ENCODE measurements at regions not wholly inside any gene's neighbourhood (a gene's known extent, or its start where the extent isn't known, plus 50 kb on each side); places are given as distances from the start of the nearest gene placed in this dataset.

- DNase-seq (ENCODE audit: low read depth in 1 of 2, low spot score in 1 of 2) (no peak), FAIRE-seq (no peak), ATAC-seq (no peak)
- WGBS (ENCODE audit: missing lambda C conversion rate) = 37% methylated on average over 7 of the region's 7 CpGs
- Histone ChIP-seq H3K27ac (no peak overlapping the region), H3K9me3 (no peaks in the 10 kb centered on the region), H3K4me2 (no peak overlapping the region), H3K4me3 (no peak overlapping the region), H3K4me1 (no peaks in the 10 kb centered on the region)
- TF ChIP-seq, protein P1, sequence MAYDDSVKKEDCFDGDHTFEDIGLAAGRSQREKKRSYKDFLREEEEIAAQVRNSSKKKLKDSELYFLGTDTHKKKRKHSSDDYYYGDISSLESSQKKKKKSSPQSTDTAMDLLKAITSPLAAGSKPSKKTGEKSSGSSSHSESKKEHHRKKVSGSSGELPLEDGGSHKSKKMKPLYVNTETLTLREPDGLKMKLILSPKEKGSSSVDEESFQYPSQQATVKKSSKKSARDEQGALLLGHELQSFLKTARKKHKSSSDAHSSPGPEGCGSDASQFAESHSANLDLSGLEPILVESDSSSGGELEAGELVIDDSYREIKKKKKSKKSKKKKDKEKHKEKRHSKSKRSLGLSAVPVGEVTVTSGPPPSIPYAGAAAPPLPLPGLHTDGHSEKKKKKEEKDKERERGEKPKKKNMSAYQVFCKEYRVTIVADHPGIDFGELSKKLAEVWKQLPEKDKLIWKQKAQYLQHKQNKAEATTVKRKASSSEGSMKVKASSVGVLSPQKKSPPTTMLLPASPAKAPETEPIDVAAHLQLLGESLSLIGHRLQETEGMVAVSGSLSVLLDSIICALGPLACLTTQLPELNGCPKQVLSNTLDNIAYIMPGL (CRISPR knock-in tag; IDR thresholded peaks at IDR 0.05; ENCODE audit: borderline replicate concordance) = no peak
- TF ChIP-seq MAZ (IDR thresholded peaks at IDR 0.05; ENCODE audit: borderline replicate concordance, low read depth, low read length) (no peak), ZC3H11A (IDR thresholded peaks at IDR 0.05) (no peak), POLR2A (IDR thresholded peaks at IDR 0.05; ENCODE audit: low read length) (no peak), HOXB5 (CRISPR knock-in tag; IDR thresholded peaks at IDR 0.05) (no peak)
- TF ChIP-seq, protein P2, sequence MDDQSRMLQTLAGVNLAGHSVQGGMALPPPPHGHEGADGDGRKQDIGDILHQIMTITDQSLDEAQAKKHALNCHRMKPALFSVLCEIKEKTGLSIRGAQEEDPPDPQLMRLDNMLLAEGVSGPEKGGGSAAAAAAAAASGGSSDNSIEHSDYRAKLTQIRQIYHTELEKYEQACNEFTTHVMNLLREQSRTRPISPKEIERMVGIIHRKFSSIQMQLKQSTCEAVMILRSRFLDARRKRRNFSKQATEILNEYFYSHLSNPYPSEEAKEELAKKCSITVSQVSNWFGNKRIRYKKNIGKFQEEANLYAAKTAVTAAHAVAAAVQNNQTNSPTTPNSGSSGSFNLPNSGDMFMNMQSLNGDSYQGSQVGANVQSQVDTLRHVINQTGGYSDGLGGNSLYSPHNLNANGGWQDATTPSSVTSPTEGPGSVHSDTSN (IDR thresholded peaks at IDR 0.05) = no peak
- ChIA-PET POLR2A (no interaction called here), CTCF (interaction anchor here (1.2 to 1.5 kb wide), 3 partner anchors 9 to 135 kb away, joined by 4 to 7 read pairs (median 4); no protein-coding TSS in a partner anchor)
Observed at GRCh38 chr1:219670426-219671149, 57.7 kb upstream of the ZC3H11B start.

GRCh38 chr1:219669556-219669955 lies 56.7 kb upstream of the ZC3H11B start:
- POLR2A ChIA-PET = no interaction called here
- no peaks in the 10 kb centered on the region for H3K9me3 ChIP-seq
- H3K4me1 ChIP-seq = peaks cover 3% of the 10 kb centered on the region; the same call in 1 of the 3 replicates
- no peak overlapping the region for H3K4me2 ChIP-seq
- CTCF ChIA-PET = interaction anchor here (0.6 to 1.5 kb wide), 2 partner anchors 9 to 994 kb away, joined by 5 to 7 read pairs; no protein-coding TSS in a partner anchor
- no peak for DNase-seq (ENCODE audit: low read depth in 1 of 2, low spot score in 1 of 2)
- TF ChIP-seq EHMT2 (IDR thresholded peaks at IDR 0.05; ENCODE audit: low read depth) = no peak
- FAIRE-seq = no peak
- no peak for ATAC-seq
- no peak overlapping the region for H3K27ac ChIP-seq
- 49% methylated on average over 3 of the region's 3 CpGs for WGBS (ENCODE audit: missing lambda C conversion rate)
- H3K4me3 ChIP-seq = no peak overlapping the region

DNA sequence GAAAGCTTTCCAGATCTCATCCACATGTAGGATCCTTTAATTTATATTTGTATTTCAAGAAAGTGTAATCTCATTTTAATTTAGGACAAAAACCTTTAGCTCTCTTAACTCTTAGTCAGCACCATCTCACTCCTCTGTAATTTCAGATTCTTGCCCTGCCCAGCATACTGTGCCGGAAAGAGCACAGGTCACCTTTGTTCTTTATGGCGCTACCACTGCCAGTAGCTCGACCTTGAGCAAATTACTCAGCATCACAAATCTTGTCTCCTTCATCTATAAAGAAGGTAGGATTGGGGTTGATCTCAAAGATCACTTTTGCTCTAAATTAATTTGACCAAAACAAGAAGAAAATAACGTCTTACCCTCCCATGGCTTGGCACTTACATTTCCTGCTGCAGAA lies 56.1 kb upstream of the ZC3H11B start:
- POLR2A ChIA-PET = no interaction called here
- WGBS (ENCODE audit: missing lambda C conversion rate) = 15% methylated on average over 4 of the region's 4 CpGs
- TF ChIP-seq POLR2AphosphoS2 (conservative IDR thresholded peaks at IDR 0.05; ENCODE audit: low read length) (no peak), REST (IDR thresholded peaks at IDR 0.05) (no peak), NR3C1 (IDR thresholded peaks at IDR 0.05) (no peak), CHD4 (IDR thresholded peaks at IDR 0.05; ENCODE audit: borderline replicate concordance) (no peak), GATA3 (IDR thresholded peaks at IDR 0.05; ENCODE audit: borderline replicate concordance) (no peak), SMC3 (IDR thresholded peaks at IDR 0.05) (no peak)
- TF ChIP-seq, protein P3, sequence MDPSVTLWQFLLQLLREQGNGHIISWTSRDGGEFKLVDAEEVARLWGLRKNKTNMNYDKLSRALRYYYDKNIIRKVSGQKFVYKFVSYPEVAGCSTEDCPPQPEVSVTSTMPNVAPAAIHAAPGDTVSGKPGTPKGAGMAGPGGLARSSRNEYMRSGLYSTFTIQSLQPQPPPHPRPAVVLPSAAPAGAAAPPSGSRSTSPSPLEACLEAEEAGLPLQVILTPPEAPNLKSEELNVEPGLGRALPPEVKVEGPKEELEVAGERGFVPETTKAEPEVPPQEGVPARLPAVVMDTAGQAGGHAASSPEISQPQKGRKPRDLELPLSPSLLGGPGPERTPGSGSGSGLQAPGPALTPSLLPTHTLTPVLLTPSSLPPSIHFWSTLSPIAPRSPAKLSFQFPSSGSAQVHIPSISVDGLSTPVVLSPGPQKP (IDR thresholded peaks at IDR 0.05; ENCODE audit: low read depth, low read length) = no peak
- no peak overlapping the region for H3K4me3 ChIP-seq
- peaks cover 5% of the 10 kb centered on the region; the same call in 1 of the 3 replicates for H3K4me1 ChIP-seq
- no peaks in the 10 kb centered on the region for H3K9me3 ChIP-seq
- FAIRE-seq (no peak), ATAC-seq (no peak), DNase-seq (ENCODE audit: low read depth in 1 of 2, low spot score in 1 of 2) (no peak)
- no peak overlapping the region for H3K4me2 ChIP-seq
- no peak overlapping the region for H3K27ac ChIP-seq
- CTCF ChIA-PET = interaction anchor here (0.6 to 1.5 kb wide), 2 partner anchors 8 to 994 kb away, joined by 5 to 7 read pairs; no protein-coding TSS in a partner anchor

All from A549 (cell line).